ENCODE measurements at regions not wholly inside any gene's neighbourhood (a gene's known extent, or its start where the extent isn't known, plus 50 kb on each side); places are given as distances from the start of the nearest gene placed in this dataset.
"Not testable (repeated sequence)": the region's sequence is repeated elsewhere in the genome, so short reads cannot be mapped to it uniquely, and the experiment has no call there.

- intact Hi-C loops (cut with DNase I; ENCODE audit: low total_unique reads); DNase-seq (ENCODE audit: low spot score in 2 of 2); H3K4me3 ChIP-seq (ENCODE audit: low read depth, poor library complexity, severe bottlenecking): not testable (repeated sequence)
- WGBS, 2 donors = 70 to 75% methylated on average over 8 of the region's 8 CpGs
These were observed 53.6 kb upstream of the PDPR start for GRCh38 chr16:70060521-70061027.

DNA sequence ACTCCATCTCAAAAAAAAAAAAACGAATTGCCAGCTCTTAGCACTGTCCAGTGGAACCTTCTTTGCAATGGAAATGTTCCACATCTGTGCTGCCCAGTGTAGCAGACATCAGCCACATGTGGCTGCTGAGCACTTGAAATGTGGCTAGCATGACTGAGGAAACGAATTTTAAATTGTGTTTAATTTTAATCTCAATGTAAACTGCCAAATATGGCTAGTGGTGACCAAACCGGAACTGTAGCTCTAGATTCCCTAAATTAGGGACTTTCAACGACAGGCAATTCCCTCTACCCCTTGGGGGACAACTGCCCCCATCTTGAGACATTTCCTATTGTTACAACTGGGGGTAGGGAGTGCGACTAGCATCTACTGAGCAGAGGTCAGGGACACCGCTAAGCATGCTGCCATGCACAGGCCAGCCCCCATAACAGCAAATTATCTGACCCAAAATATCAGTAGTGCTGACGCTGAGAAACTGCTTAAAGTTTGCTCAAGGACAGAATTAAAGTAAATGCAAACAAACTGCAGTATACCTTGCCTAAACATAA lies 52.4 kb upstream of the PDPR start:
- DNase-seq (ENCODE audit: low spot score in 2 of 2); intact Hi-C loops (cut with DNase I; ENCODE audit: low total_unique reads); H3K4me3 ChIP-seq (ENCODE audit: low read depth, poor library complexity, severe bottlenecking): not testable (repeated sequence)
- 63 to 71% methylated on average over 7 of the region's 7 CpGs for whole genome bisulfite sequencing, 2 donors

DNA sequence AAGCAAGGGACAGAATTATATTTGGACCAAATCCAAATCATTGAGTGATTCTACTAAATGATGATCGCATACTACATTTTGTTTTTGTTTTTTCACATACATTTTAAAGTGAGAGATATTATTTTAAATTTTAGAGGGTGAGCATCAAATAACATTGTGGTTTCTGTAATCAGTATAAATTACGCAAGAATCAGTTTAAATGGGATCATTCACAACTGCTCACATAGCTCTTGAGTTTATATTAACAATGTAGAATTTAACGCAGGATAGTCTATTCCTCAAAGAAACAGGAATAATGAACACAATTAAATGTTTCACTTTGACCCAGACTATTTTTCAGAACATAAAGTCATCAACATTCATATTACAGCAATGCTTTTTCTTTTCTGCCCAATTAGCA lies 51.2 kb upstream of the PDPR start:
- intact Hi-C loops (cut with DNase I; ENCODE audit: low total_unique reads); DNase-seq (ENCODE audit: low spot score in 2 of 2); H3K4me3 ChIP-seq (ENCODE audit: low read depth, poor library complexity, severe bottlenecking): not testable (repeated sequence)
- 82 to 89% methylated on average over 3 of the region's 3 CpGs for WGBS, 2 donors

Small RNA genes lying in the stretch of these regions (microRNA-seq; reads per million reads assigned to microRNA genes)
- 0 reads per million in 2 donors for gene MIR1972-2 (ENCODE audit: borderline number of aligned reads in 1 of 2, borderline replicate concordance in 2 of 2)
